Activated CD4-positive, alpha-beta T cell treated with anti-CD3 and anti-CD28 coated beads, Interleukin-2, amount 10 ng/mL, durations not matched to agents 7 days and 5 days (primary cell): ENCODE measurements at regions not wholly inside any gene's neighbourhood (a gene's known extent, or its start where the extent isn't known, plus 50 kb on each side); places are given as distances from the start of the nearest gene placed in this dataset.
A peak's percentile ranks its signal among the peaks of the same experiment; 100 is the strongest.

Experiments used
- CTCF ChIA-PET: fragments of 350-600 bp; sonication (Branson Sonifier 250); formaldehyde crosslinking; loops from one replicate; lab custom pipeline; 2021; ENCODE audit warnings: antibody characterized with exemption; lab: Charles Lee
- POLR2A ChIA-PET: fragments of 350-600 bp; sonication (Branson Sonifier 250); formaldehyde crosslinking; loops from one replicate; lab custom pipeline; 2021; ENCODE audit warnings: antibody characterized with exemption; lab: Charles Lee
- DNase-seq: peaks from one replicate; pipeline ENCODE4 v3.0.0-alpha.2; 2020
- H3K27ac Mint-ChIP-seq: one replicate; pipeline ENCODE4 v1.8.0; 2021; ENCODE audit warnings: mild to moderate bottlenecking, moderate library complexity, mixed read lengths
- H3K27me3 Mint-ChIP-seq: one replicate; pipeline ENCODE4 v1.8.0; 2021; ENCODE audit warnings: mixed read lengths
- H3K36me3 Mint-ChIP-seq: one replicate; pipeline ENCODE4 v1.8.0; 2021; ENCODE audit warnings: low read depth, mixed read lengths
- H3K4me1 Mint-ChIP-seq: one replicate; pipeline ENCODE4 v1.8.0; 2021; ENCODE audit warnings: mixed read lengths
- H3K4me3 Mint-ChIP-seq: one replicate; pipeline ENCODE4 v1.8.0; 2021; ENCODE audit warnings: mild to moderate bottlenecking, moderate library complexity, mixed read lengths
- H3K9me3 Mint-ChIP-seq: one replicate; pipeline ENCODE4 v1.8.0; 2021; ENCODE audit warnings: mixed read lengths

GRCh38 chr11:112852143-112852866 is 108.9 kb upstream of the NCAM1 start:
- no peak overlapping the region for H3K4me3 Mint-ChIP-seq
- DNase-seq, result no peak
- CTCF ChIA-PET, result no interaction called here
- peaks cover 24% of the 10 kb centered on the region for H3K27me3 Mint-ChIP-seq
- H3K27ac Mint-ChIP-seq, result no peak overlapping the region
- no peaks in the 10 kb centered on the region for H3K4me1 Mint-ChIP-seq
- POLR2A ChIA-PET, result no interaction called here
- H3K36me3 Mint-ChIP-seq, result no peaks in the 10 kb centered on the region
- no peaks in the 10 kb centered on the region for H3K9me3 Mint-ChIP-seq

GRCh38 chr11:112856133-112856532 is 105.1 kb upstream of the NCAM1 start:
- DNase-seq, result no peak
- ChIA-PET CTCF (no interaction called here), POLR2A (no interaction called here)
- no peaks in the 10 kb centered on the region for H3K4me1 Mint-ChIP-seq
- no peaks in the 10 kb centered on the region for H3K36me3 Mint-ChIP-seq
- peaks cover 19% of the 10 kb centered on the region for H3K27me3 Mint-ChIP-seq
- peaks cover 4% of the 10 kb centered on the region for H3K9me3 Mint-ChIP-seq
- no peak overlapping the region for H3K27ac Mint-ChIP-seq
- H3K4me3 Mint-ChIP-seq, result no peak overlapping the region

DNA sequence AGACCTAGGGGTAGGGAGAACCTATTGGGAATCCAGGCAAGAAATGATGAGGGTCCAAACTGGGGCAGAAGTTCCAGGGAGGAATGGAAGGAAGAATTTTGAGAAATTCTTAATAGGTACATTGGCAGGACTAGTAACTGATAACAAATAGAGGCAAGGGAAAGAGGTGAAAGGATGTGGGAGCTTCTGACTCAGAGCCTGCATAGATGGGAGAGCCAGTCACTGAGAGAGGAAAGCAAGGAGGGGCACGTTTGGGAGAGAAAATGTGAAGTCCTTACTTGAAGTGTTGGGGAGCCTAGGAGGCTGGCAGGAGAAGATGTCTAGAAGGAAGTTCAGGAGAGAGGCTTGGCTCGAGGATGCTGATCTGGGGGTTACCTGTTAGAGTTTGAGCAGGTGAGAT is 104.6 kb upstream of the NCAM1 start:
- Mint-ChIP-seq H3K27me3 (peaks cover 16% of the 10 kb centered on the region), H3K9me3 (peaks cover 4% of the 10 kb centered on the region), H3K27ac (no peak overlapping the region), H3K36me3 (no peaks in the 10 kb centered on the region), H3K4me3 (no peak overlapping the region), H3K4me1 (no peaks in the 10 kb centered on the region)
- no peak for DNase-seq
- ChIA-PET CTCF (no interaction called here), POLR2A (no interaction called here)

DNA sequence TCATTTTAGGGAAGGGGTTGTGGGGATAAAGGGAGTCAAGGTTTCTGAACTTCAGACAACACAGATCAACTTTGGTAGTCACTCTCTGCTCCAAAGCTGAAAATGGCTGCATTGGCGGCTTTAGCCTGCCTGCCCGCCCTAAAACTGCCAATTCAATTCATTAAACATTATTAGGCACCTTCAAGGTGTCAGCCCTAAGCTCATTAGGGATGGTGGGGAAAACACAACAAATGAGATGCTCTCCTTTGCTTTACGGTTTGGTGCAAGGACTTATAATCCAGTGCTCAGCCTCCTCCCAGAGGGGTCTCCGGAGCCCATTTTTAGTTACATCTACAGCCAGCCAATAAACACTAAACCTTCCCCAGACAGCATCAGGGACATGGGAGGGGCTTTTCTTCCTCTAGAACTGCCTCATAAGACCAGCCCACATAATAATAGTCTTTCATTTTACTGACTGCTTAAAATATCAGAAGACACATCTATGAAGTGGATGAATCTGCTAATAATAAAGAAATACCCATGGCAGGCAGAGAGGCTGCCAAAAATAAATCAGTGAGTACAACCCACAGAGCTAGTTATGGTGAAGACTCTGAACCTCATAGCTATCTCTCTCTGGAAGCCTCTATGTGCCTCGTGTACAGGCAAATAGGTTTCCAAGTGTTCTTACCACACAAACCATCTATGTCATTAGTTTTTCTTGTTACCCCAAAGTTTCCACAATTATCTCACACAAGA is 102.8 kb upstream of the NCAM1 start:
- POLR2A ChIA-PET, result no interaction called here
- CTCF ChIA-PET, result interaction anchor here (1.5 kb wide), 1 partner anchor 12 kb away, joined by 4 read pairs; no protein-coding TSS in a partner anchor
- Mint-ChIP-seq H3K27me3 (peaks cover 10% of the 10 kb centered on the region), H3K36me3 (no peaks in the 10 kb centered on the region), H3K4me1 (no peaks in the 10 kb centered on the region), H3K4me3 (no peak overlapping the region), H3K9me3 (peaks cover 7% of the 10 kb centered on the region), H3K27ac (no peak overlapping the region)
- DNase-seq, result no peak

DNA sequence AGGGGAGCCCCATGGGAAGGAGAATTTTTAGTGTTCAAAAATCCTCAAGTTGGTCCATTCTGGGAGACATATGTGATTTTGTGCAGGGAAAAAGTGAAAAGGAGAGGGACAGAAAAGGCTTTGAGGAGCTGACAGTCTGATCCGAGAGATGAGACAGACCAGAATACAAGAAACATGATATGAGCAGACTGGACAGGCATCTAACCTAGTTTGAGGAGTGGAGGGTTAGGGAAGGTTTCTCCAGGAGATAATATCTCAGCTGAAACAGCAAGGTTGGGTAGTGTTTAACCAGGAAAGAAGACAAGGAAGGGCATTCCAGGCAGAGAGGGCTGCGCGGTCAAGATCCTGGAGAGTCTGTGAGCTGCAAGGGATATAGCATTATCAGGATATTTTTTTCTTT is 101.4 kb upstream of the NCAM1 start:
- Mint-ChIP-seq H3K36me3 (no peaks in the 10 kb centered on the region), H3K4me1 (no peaks in the 10 kb centered on the region), H3K4me3 (no peak overlapping the region), H3K9me3 (peaks cover 7% of the 10 kb centered on the region), H3K27me3 (peaks cover 10% of the 10 kb centered on the region), H3K27ac (no peak overlapping the region)
- CTCF ChIA-PET, result interaction anchor here (1.5 kb wide), 1 partner anchor 13 kb away, joined by 4 read pairs; no protein-coding TSS in a partner anchor
- POLR2A ChIA-PET, result no interaction called here
- no peak for DNase-seq

DNA sequence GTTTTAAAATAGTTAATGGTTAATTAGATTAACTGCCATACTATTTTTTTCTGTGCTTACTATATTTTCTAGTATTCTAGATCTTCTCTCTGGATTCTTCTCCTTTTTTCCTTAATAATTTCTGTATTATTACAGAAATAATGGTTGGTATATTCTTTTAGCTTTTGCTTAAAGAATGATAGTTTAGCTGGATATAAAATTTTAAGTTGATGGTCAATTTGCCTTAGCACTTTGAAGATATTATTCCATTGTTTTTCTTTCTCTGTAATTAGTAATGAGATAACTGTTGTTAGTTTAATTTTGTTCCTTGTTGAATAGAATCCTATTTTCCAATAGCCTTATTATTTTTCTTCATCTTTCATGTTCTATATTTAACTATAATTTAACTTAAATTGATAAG is 99.9 kb upstream of the NCAM1 start:
- DNase-seq, result no peak
- Mint-ChIP-seq H3K4me1 (no peaks in the 10 kb centered on the region), H3K9me3 (peaks cover 7% of the 10 kb centered on the region), H3K27me3 (peaks cover 7% of the 10 kb centered on the region), H3K36me3 (no peaks in the 10 kb centered on the region), H3K27ac (no peak overlapping the region), H3K4me3 (no peak overlapping the region)
- CTCF ChIA-PET, result no interaction called here
- POLR2A ChIA-PET, result no interaction called here

GRCh38 chr11:112863305-112863704 is 97.9 kb upstream of the NCAM1 start:
- CTCF ChIA-PET, result no interaction called here
- Mint-ChIP-seq H3K27ac (no peak overlapping the region), H3K27me3 (peaks cover 1% of the 10 kb centered on the region), H3K4me3 (no peak overlapping the region), H3K4me1 (no peaks in the 10 kb centered on the region), H3K9me3 (peaks cover 7% of the 10 kb centered on the region), H3K36me3 (no peaks in the 10 kb centered on the region)
- POLR2A ChIA-PET, result no interaction called here
- no peak for DNase-seq

DNA sequence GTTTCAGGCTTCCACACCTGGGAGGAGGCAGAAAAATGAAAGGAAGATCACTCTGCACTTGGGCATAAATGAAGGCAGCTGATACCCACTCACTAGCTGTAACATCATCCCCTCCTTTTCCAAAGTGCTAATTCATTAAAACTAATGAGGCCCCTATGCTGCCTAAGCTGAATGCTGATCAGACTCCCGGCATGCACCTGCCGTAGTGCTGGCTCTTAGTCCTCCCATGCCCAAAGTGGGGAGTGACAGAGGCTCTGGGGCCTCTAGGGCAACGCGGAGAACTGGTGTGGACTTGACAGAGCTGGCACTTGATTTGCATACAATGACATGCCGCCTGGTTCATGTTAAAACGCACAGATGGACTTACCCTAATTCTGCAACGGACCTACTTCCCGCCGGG is 96.5 kb upstream of the NCAM1 start:
- no peaks in the 10 kb centered on the region for H3K36me3 Mint-ChIP-seq
- no peak overlapping the region for H3K4me3 Mint-ChIP-seq
- no peaks in the 10 kb centered on the region for H3K4me1 Mint-ChIP-seq
- ChIA-PET CTCF (no interaction called here), POLR2A (no interaction called here)
- H3K27ac Mint-ChIP-seq, result no peak overlapping the region
- H3K9me3 Mint-ChIP-seq, result peaks cover 7% of the 10 kb centered on the region
- peaks cover 1% of the 10 kb centered on the region for H3K27me3 Mint-ChIP-seq
- no peak for DNase-seq

GRCh38 chr11:112871909-112872500 is 89.2 kb upstream of the NCAM1 start:
- no peak overlapping the region for H3K4me3 Mint-ChIP-seq
- POLR2A ChIA-PET, result no interaction called here
- H3K4me1 Mint-ChIP-seq, result peaks cover 4% of the 10 kb centered on the region
- no peak for DNase-seq
- peaks cover 6% of the 10 kb centered on the region for H3K27me3 Mint-ChIP-seq
- H3K9me3 Mint-ChIP-seq, result no peaks in the 10 kb centered on the region
- H3K36me3 Mint-ChIP-seq, result no peaks in the 10 kb centered on the region
- no peak overlapping the region for H3K27ac Mint-ChIP-seq
- CTCF ChIA-PET, result no interaction called here

GRCh38 chr11:112874980-112875379 is 86.2 kb upstream of the NCAM1 start:
- H3K9me3 Mint-ChIP-seq, result no peaks in the 10 kb centered on the region
- peaks cover 5% of the 10 kb centered on the region for H3K27me3 Mint-ChIP-seq
- peaks cover 12% of the 10 kb centered on the region for H3K4me1 Mint-ChIP-seq
- no peak overlapping the region for H3K4me3 Mint-ChIP-seq
- no peaks in the 10 kb centered on the region for H3K36me3 Mint-ChIP-seq
- no peak for DNase-seq
- ChIA-PET POLR2A (no interaction called here), CTCF (no interaction called here)
- H3K27ac Mint-ChIP-seq, result no peak overlapping the region

DNA sequence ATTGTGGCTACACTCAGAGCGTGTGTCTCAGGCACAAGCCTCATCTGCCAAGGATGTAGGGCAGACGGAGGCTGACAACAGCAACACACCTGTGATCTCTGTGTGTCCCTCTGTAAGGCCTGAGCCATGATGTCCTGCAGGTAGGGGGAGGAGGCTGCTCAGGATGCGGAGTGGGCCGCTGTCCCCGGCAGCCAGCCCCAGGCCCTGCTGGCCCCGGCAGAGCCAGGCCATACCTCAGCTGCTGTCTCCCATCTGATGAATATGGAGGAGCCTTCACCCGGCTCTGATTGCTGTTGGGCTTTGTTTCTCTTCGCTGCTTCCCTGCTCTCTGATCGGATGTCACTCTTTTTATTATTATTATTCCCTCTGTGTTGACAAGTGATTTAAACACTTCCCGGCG is 83.6 kb upstream of the NCAM1 start:
- Mint-ChIP-seq H3K4me1 (peaks cover 30% of the 10 kb centered on the region), H3K9me3 (no peaks in the 10 kb centered on the region), H3K4me3 (no peak overlapping the region), H3K27ac (no peak overlapping the region), H3K36me3 (no peaks in the 10 kb centered on the region), H3K27me3 (peaks cover 5% of the 10 kb centered on the region)
- CTCF ChIA-PET, result no interaction called here
- POLR2A ChIA-PET, result no interaction called here
- DNase-seq, result no peak

GRCh38 chr11:112878033-112878601 is 83.1 kb upstream of the NCAM1 start:
- peaks cover 5% of the 10 kb centered on the region for H3K27me3 Mint-ChIP-seq
- H3K4me3 Mint-ChIP-seq, result no peak overlapping the region
- no peak overlapping the region for H3K27ac Mint-ChIP-seq
- ChIA-PET CTCF (no interaction called here), POLR2A (no interaction called here)
- peaks cover 31% of the 10 kb centered on the region for H3K4me1 Mint-ChIP-seq
- no peaks in the 10 kb centered on the region for H3K36me3 Mint-ChIP-seq
- DNase-seq, result no peak
- H3K9me3 Mint-ChIP-seq, result no peaks in the 10 kb centered on the region

DNA sequence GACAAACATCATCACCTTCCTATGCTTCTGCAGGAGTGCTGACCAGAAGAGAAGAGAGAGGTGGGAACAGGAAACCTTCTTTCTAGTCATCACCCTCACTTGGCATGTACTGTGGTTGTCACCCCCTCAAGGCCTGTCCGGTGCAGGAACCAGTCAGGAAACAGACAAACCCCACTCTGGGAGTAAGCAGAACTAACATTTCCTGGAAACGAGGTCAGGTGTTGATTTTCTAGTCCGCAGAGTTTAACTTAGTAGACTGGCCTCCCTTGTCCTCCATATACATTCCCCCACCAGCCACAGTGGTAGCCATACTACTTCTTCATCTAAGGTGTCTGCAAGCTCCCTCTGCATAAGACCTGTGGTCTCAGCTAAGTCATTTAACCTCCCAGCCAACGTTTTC is 80.7 kb upstream of the NCAM1 start:
- POLR2A ChIA-PET, result no interaction called here

More for the DNA sequence above, 80.7 kb upstream of the NCAM1 start:
- Mint-ChIP-seq H3K9me3 (no peaks in the 10 kb centered on the region), H3K36me3 (no peaks in the 10 kb centered on the region), H3K4me3 (no peak overlapping the region), H3K27ac (peak overlapping the region; percentile 65), H3K27me3 (peaks cover 4% of the 10 kb centered on the region), H3K4me1 (peaks cover 27% of the 10 kb centered on the region)
- CTCF ChIA-PET, result no interaction called here
- peak; percentile 15 for DNase-seq
